ENCODE measurements at regions not wholly inside any gene's neighbourhood (a gene's known extent, or its start where the extent isn't known, plus 50 kb on each side); places are given as distances from the start of the nearest gene placed in this dataset.

DNA sequence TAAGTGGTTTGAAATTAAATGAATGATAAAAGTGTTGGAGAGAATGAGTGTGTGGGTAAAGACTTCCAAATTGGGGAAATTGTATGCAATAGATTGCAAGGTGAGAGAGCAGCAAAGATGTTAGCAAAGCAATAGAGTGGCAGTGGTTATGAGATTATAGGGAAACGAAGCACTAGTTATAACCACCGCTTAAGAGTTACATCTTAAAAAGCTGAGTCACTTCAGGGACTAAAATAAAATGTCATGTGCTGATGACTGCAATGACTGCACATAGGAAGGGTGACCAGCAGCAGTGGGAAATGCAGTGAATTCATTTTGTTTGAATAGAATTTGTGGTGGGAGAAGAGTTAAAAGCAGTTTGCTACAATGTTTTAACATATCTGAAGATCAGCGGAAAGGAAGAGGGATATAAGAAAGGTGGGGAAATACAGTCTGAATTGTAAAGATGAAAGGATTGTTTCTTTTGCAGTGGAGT lies 127.3 kb downstream of the RAP2B start:
- no peak overlapping the region for H3K4me3 ChIP-seq (ENCODE audit: low read depth, low read length)
- TF ChIP-seq, protein P1, sequence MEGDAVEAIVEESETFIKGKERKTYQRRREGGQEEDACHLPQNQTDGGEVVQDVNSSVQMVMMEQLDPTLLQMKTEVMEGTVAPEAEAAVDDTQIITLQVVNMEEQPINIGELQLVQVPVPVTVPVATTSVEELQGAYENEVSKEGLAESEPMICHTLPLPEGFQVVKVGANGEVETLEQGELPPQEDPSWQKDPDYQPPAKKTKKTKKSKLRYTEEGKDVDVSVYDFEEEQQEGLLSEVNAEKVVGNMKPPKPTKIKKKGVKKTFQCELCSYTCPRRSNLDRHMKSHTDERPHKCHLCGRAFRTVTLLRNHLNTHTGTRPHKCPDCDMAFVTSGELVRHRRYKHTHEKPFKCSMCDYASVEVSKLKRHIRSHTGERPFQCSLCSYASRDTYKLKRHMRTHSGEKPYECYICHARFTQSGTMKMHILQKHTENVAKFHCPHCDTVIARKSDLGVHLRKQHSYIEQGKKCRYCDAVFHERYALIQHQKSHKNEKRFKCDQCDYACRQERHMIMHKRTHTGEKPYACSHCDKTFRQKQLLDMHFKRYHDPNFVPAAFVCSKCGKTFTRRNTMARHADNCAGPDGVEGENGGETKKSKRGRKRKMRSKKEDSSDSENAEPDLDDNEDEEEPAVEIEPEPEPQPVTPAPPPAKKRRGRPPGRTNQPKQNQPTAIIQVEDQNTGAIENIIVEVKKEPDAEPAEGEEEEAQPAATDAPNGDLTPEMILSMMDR (IDR thresholded peaks at IDR 0.05; ENCODE audit: insufficient read depth, low read depth, low read length) = no peak
- peak; percentile 62 for DNase-seq (ENCODE audit: low read depth)

DNA sequence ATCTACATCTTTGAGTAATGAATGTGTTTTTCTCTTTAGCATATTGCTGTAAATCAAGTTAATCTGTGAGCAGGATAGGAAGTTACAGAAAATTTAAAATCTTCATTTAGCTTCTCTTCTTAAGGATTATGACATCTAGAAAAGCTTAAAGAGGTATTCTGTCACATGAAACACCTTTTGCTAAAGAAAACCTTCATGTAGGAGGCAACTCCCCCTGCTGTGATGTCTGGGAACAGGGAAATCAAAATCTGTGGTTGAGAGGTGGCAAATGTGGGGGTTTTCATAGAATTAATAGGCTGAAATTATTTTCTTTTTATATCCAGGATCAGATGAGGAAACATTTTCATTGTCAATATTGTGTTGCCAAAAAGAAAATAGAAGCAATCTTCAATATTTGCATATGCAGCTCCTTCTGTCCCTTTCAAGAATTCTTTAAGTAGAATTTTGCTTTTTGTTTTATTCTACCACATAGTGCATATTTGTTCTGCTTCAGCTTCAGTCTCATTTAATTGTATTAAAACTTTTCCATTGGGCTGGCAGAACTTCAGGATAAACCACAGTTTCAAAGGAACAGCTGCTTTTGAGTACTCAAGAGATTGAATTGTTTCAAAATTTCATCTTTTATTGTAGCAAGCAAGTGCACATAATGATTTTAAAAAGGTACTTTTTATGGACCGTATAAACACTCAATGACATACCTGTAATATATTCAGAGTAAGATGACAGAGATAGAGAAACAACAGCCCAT lies 128.4 kb downstream of the RAP2B start:
- TF ChIP-seq, protein P1 (IDR thresholded peaks at IDR 0.05; ENCODE audit: insufficient read depth, low read depth, low read length) = peak; percentile 47
- peak; percentile 11 for DNase-seq (ENCODE audit: low read depth)
- H3K4me3 ChIP-seq (ENCODE audit: low read depth, low read length) = no peak overlapping the region

- no peak overlapping the region for H3K4me3 ChIP-seq (ENCODE audit: low read depth, low read length)
- TF ChIP-seq, protein P1 (IDR thresholded peaks at IDR 0.05; ENCODE audit: insufficient read depth, low read depth, low read length) = peak; percentile 58
- no peak for DNase-seq (ENCODE audit: low read depth)
These were observed 129.1 kb downstream of the RAP2B start for GRCh38 chr3:153291059-153291685.

DNA sequence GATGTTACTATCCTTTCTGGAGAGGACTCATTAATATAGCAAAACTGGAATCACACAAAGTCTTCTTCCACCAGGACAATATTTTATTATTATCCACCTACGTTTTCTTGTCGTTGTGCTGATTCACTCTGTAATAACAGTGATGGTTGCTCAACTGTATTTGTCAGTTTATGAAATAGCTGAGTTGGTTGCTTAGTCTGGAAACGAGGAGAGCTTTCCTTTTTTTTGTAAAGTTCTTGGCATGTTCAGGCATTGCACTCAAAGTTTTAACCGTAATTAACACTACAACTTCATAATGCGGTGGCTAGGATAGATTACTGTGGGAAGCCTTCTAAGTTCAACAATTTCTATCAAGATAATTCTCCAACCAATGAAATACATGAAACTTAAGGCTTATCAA lies 131.2 kb downstream of the RAP2B start:
- H3K4me3 ChIP-seq (ENCODE audit: low read depth, low read length) = no peak overlapping the region
- TF ChIP-seq, protein P1 (IDR thresholded peaks at IDR 0.05; ENCODE audit: insufficient read depth, low read depth, low read length) = no peak
- DNase-seq (ENCODE audit: low read depth) = peak; percentile 73

DNA sequence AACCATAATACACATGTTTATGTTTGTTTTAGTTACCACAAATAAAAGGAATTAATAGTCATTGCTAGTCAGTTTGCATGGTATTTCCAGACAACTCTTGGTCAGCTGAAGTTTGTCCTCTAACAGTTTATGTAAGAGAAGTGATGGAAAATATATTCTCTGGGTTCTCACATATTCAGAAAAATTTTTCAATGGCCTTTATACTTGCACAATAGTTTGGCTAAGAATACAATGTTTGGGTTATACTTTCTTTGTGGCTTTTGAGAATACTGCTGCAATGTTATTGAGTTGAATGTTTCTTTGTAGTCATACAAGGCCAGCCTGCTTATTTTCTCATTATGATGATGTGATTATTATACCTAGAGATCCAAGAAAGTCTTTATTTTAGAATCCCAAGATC lies 133.9 kb downstream of the RAP2B start:
- no peak overlapping the region for H3K4me3 ChIP-seq (ENCODE audit: low read depth, low read length)
- DNase-seq (ENCODE audit: low read depth) = peak; percentile 45
- TF ChIP-seq, protein P1 (IDR thresholded peaks at IDR 0.05; ENCODE audit: insufficient read depth, low read depth, low read length) = no peak

GRCh38 chr3:153305189-153305588 lies 143.2 kb downstream of the RAP2B start:
- DNase-seq (ENCODE audit: low read depth) = no peak
- H3K4me3 ChIP-seq (ENCODE audit: low read depth, low read length) = no peak overlapping the region
- TF ChIP-seq, protein P1 (IDR thresholded peaks at IDR 0.05; ENCODE audit: insufficient read depth, low read depth, low read length) = no peak

Data from fibroblast of villous mesenchyme (primary cell).